GM21515 (cell line): ENCODE measurements at regions not wholly inside any gene's neighbourhood (a gene's known extent, or its start where the extent isn't known, plus 50 kb on each side); places are given as distances from the start of the nearest gene placed in this dataset.
"Not testable (repeated sequence)": the region's sequence is repeated elsewhere in the genome, so short reads cannot be mapped to it uniquely, and the experiment has no call there.

Experiments used
- ATAC-seq: cut with Tn5 transposase; IDR thresholded peaks from one replicate; pipeline ENCODE4 v1.9.1; 2021; ENCODE audit not compliant: unreplicated experiment

- no peak for ATAC-seq
Measured at GRCh38 chr18:38170845-38171244, 605.2 kb upstream of the CELF4 start.

- no peak for ATAC-seq
Measured at GRCh38 chr18:38167623-38168022, 602.0 kb upstream of the CELF4 start.

- ATAC-seq, result not testable (repeated sequence)
Measured at GRCh38 chr18:38153116-38153515, 587.5 kb upstream of the CELF4 start.

- no peak for ATAC-seq
Measured at GRCh38 chr18:38116716-38117115, 551.1 kb upstream of the CELF4 start.

- no peak for ATAC-seq
Measured at GRCh38 chr18:38115201-38115600, 549.6 kb upstream of the CELF4 start.

GRCh38 chr18:38087538-38087937, 521.9 kb upstream of the CELF4 start:
- ATAC-seq, result no peak

DNA sequence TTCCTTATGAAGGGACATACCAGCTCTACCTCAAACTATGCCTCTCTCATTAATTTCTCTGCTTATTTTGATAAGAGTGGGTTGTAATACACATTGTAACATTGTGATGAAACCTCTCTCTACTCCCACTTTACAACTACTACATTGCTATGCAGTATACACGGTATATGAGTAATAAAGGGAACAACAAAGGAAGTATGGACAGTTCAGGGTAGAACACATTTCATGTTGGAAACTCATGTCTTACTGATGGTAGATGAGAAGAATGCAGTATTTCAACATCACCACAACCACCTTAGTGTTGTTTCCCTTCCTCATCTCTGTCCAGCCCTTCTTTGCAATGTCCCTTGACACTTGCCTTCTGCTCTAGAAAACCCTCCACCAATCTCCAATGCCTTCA, 515.9 kb upstream of the CELF4 start:
- ATAC-seq, result no peak

DNA sequence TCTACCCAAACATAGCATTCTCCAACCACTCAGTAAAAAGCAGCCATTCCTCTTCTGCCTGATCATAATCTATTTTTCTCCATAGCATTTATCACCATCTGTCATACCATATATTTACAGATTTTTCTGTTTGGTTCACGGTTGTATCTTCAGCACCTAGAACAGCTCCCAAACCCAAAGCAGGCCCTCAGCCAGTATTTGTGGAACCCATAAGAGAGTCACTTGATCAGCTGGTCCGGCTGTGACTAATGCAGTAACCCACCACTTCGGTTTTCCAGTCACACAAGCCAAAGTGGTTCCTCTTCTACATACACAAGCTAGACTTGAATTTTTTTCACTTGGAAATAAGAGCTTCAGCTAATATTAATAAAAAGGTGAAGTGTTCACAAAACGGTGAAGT, 511.6 kb upstream of the CELF4 start:
- no peak for ATAC-seq

DNA sequence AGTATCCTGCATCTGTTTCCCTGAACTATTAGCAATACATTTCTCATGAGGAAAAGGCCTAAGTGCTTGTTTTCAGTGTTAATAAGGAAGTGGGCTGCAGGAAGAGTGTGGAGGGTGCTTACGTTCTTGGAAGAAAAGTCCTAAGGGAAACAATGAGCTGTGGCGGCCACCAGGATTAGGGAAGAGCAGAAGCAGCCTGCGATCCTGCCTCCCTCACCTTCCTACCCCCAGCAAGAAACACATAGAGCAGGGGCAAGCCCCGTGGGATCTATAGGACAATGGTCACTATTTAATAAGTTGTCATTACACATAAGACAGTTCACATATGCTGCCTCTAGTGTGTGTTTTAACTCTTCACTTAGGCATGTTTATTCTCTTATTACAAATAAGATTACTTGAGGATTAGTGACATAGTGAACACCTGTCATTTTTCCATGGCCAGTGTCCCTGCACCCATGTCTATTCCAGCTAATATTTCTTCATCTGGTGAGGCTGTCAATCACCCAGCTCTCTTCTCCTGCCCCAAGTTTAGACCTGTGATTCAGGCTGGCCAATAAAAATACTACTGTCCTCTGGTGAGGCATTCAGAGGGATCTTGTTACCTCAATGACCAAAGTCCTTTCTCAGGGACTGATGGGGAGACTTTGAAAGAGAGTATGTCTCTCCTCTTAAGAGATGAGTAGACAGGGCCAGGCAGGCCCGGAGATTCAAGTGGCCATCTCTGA, 510.9 kb upstream of the CELF4 start:
- no peak for ATAC-seq

DNA sequence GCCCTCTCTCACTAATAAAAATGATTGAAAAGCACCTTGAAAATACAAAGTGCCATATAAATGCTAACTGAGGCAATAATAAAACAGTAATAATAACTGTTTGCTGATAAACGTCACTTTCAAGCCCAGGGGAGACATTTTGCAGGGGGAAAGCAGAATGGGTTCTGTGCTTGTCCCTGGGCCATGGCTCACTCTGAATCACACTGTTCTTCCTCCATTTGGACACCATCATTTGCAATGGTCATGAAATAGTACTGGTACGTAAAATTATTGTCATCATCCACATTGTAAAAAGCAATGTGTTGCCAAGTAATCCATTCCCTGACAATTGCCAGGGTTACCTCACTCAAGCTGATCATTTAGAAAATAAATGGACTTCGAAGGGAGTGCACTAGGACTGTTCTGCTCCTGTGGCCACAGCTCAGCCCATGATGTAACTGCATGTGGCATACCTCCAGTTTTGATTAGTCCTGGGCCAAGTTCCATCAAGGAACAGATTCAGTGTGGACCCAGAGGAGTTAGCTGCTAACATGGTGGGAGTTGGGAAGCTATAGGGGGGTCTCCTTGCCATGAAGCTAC, 508.8 kb upstream of the CELF4 start:
- no peak for ATAC-seq

GRCh38 chr18:38067821-38068220, 502.2 kb upstream of the CELF4 start:
- ATAC-seq, result no peak

GRCh38 chr18:38067086-38067485, 501.5 kb upstream of the CELF4 start:
- no peak for ATAC-seq

DNA sequence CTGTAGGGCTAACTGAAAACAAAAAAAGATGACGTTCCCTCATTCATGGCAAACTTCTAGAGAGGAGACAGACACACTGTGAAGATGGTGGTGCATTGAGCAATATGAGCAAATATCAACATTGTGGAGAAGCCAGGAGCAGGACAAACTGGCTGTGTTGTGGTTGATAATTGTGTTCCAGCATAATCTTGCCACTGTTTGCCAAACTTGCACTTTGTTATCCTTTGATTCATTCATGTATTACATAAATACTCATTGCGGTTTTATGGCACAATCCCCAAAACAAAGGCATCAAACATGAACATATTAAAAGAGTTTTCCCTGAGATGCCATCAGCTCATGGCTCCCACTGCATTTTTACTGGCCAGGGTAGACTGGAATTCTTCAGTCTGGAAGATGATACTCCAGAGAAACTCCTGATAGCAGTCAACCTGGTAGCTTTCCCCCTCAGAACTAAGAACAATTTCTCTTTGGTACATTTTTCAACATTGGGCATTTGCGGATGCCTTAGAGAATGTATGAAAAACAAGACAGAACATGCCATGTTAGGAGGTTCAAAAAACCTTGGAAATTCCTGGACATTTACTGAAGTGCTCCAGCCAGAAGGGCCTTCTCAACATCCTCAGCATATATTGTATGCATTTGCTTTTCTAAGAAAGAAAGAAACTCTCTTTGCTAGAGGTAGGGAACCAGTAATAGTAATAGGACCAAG, 487.4 kb upstream of the CELF4 start:
- ATAC-seq, result no peak

DNA sequence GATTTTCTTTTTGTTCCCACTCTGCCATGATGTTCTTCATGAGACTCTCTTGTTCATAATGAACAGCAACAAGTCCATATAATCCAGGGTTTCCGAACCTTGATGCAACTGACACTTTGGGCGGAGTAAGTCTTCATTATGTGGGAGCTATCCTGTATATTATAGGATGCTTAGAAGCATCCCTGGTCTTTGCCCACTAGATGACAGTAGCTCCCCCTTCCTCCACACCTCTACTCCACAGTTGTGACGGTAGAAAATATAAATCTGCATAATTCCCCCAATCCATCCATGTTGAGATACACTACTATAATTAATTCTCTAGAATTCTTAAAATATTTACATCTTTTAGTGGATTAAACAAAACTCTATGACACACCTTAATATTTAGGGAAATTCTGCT, 482.2 kb upstream of the CELF4 start:
- no peak for ATAC-seq

DNA sequence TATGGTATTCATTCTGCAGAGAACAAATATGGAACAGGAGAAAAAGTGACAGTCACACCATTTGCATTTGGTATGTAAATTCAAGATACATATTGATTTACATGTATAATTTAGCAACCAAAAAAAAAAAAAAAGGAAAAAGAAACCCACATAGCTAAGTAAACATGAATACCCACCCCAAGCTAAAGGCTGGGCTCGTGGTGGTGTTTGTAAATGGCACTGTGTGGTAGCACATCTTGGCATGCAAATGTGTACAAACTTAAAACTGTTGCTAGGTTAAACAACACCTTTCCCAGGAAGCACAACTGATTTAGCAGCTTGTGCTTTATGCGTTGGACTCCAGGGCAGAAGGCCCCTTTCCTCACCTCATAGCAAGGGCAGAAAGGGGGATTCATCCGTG, 481.1 kb upstream of the CELF4 start:
- no peak for ATAC-seq

DNA sequence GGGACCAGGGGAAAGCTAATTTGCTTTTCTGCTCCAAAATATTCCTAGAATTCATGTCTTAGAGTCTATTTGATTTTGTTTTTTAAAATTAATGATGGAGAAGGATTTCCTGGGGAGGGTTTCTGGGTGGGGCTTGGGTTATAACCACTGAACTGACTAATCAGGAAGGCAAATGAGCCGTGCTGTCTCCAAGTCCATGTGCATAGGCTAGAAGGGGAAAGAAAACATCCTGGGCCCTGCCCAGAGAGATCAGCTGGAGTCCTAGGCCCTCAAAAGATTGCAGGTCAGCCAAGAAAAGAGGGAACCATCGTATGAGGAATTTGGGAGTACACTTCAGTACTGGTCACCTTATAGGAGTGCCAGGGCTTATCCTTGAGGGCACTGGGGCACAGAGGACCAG, 480.2 kb upstream of the CELF4 start:
- ATAC-seq, result no peak

GRCh38 chr18:38042211-38042890, 476.8 kb upstream of the CELF4 start:
- no peak for ATAC-seq

DNA sequence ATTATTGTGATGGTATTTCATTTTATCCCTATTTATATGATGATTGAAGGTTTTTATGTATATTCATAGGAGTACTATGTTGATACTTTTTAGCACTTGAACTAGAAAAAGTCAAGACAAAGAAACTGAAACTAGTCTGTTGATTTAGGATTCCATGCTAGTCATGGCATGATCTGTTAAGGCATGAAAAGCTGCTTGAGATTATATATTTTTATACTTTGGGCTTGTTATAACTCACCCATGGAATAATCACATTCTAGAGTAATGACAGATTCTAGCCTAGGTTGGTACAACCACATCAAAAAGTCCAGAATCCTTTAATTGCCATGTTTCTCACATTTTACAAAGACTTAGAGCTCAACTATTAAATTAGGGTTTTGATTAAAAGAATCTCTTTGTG, 472.6 kb upstream of the CELF4 start:
- ATAC-seq, result no peak

DNA sequence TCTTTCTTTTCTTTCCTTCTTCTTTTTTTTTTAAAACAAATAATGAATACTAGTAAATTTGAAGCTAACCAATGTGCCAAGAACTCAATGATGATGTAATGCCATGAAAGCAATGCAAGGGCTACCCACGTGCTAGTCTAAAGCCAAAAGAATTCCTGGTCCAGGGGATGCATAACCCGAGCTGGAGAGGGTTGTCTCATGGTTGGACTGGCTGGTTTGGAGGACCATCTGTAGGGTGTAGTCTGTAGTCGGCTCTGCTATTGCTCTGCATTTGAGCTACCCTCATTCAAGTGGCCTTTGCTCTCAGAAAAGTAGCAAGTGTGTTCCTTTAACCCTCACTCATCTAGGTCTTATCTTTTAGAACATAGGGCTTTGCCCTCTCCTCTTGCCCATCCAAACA, 469.6 kb upstream of the CELF4 start:
- ATAC-seq, result no peak

GRCh38 chr18:38033282-38033681, 467.7 kb upstream of the CELF4 start:
- ATAC-seq, result no peak

- no peak for ATAC-seq
Measured at GRCh38 chr18:38032516-38032915, 466.9 kb upstream of the CELF4 start.

DNA sequence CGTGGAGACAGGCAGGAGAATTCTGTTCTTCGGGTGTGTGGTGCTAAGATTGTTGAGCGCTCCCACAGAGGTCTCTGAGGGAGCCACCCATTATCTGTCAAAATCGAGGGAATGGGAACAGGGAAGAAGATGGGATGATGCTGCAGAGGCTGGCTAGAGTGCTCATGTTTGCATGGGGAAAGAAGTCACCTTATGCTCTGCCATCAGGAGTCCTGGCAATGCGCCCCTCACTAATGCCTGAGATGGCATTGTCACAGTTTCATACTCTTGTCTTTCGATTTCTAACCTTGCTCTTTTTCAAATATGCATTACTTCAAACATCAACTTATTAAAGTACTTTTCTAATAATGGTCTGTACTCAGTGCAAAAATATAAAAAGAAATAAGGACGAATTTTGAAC, 463.3 kb upstream of the CELF4 start:
- ATAC-seq, result no peak
